GM23338 (cell line): ENCODE measurements at regions not wholly inside any gene's neighbourhood (a gene's known extent, or its start where the extent isn't known, plus 50 kb on each side); places are given as distances from the start of the nearest gene placed in this dataset.

ENCODE experiments used
- ATAC-seq: fragments of 200-7000 bp; cut with Tn5 transposase; 3 replicates; pipeline ENCODE4 v1.9.1; 2020
- DNase-seq: peaks from one replicate; pipeline ENCODE4 v3.0.0-alpha.2; 2015; ENCODE audit warnings: low spot score
- H2AFZ ChIP-seq: fragments of 200-600 bp; sonication (generic); 2 replicates; pipeline ENCODE4 v1.8.0; 2016; ENCODE audit warnings: antibody characterized with exemption, mild to moderate bottlenecking, moderate library complexity
- H3F3A ChIP-seq: fragments of 200-600 bp; sonication (generic); replicated peaks from 2 replicates; pipeline ENCODE4 v1.8.0; 2017; ENCODE audit warnings: antibody characterized with exemption, mixed run types, low read depth
- H3K27ac ChIP-seq: fragments of 200-600 bp; sonication (generic); 2 replicates; pipeline ENCODE4 v1.6.1; 2016; ENCODE audit warnings: low read depth
- H3K27me3 ChIP-seq: fragments of 200-600 bp; sonication (generic); 2 replicates; pipeline ENCODE4 v1.8.0; 2016; ENCODE audit warnings: mild to moderate bottlenecking, mixed run types, moderate library complexity; ENCODE audit not compliant: insufficient read depth
- H3K36me3 ChIP-seq: fragments of 200-600 bp; sonication (generic); 2 replicates; pipeline ENCODE4 v1.8.0; 2016; ENCODE audit warnings: mild to moderate bottlenecking; ENCODE audit not compliant: insufficient read depth
- H3K4me1 ChIP-seq: fragments of 200-600 bp; sonication (generic); 2 replicates; pipeline ENCODE4 v1.8.0; 2016; ENCODE audit warnings: mild to moderate bottlenecking, moderate library complexity; ENCODE audit not compliant: insufficient read depth
- H3K4me2 ChIP-seq: fragments of 200-600 bp; sonication (generic); 2 replicates; pipeline ENCODE4 v1.7.1; 2017; ENCODE audit warnings: mixed run types
- H3K4me3 ChIP-seq: fragments of 200-600 bp; sonication (generic); 2 replicates; pipeline ENCODE4 v1.6.1; 2016; ENCODE audit warnings: mixed run types
- H3K79me2 ChIP-seq: fragments of 200-600 bp; sonication (generic); replicated peaks from 2 replicates; pipeline ENCODE4 v1.8.0; 2017; ENCODE audit warnings: mild to moderate bottlenecking; ENCODE audit not compliant: insufficient read depth
- H3K9me2 ChIP-seq: fragments of 200-600 bp; sonication (generic); 2 replicates; pipeline ENCODE4 v1.8.0; 2017; ENCODE audit not compliant: insufficient read depth
- H4K20me1 ChIP-seq: fragments of 200-600 bp; sonication (generic); replicated peaks from 2 replicates; pipeline ENCODE4 v1.8.0; 2017; ENCODE audit warnings: mild to moderate bottlenecking; ENCODE audit not compliant: insufficient read depth
- H3K27ac Mint-ChIP-seq: 2 replicates; pipeline ENCODE4 v1.8.0; 2020; ENCODE audit warnings: inconsistent platforms, mild to moderate bottlenecking, moderate library complexity, mixed read lengths
- H3K27me3 Mint-ChIP-seq: 3 replicates; pipeline ENCODE4 v1.8.0; 2022; ENCODE audit warnings: low read depth, mild to moderate bottlenecking, moderate library complexity, mixed read lengths, inconsistent platforms; ENCODE audit not compliant: insufficient read depth, poor library complexity
- H3K36me3 Mint-ChIP-seq: 3 replicates; pipeline ENCODE4 v1.8.0; 2021; ENCODE audit warnings: low read depth, mild to moderate bottlenecking, inconsistent platforms, moderate library complexity, mixed read lengths
- H3K4me1 Mint-ChIP-seq: 3 replicates; pipeline ENCODE4 v1.8.0; 2020; ENCODE audit warnings: mild to moderate bottlenecking, inconsistent platforms, mixed read lengths
- H3K4me3 Mint-ChIP-seq: 3 replicates; pipeline ENCODE4 v1.8.0; 2021; ENCODE audit warnings: moderate library complexity, mild to moderate bottlenecking, inconsistent platforms, mixed read lengths
- H3K9me3 Mint-ChIP-seq: 3 replicates; pipeline ENCODE4 v1.8.0; 2020; ENCODE audit warnings: moderate library complexity, mild to moderate bottlenecking, inconsistent platforms, mixed read lengths
- CREB1 ChIP-seq: fragments of 250-450 bp; sonication (Bioruptor Pico); IDR thresholded peaks from 2 replicates; pipeline ENCODE4 v1.5.0; 2020; ENCODE audit warnings: low read depth, mild to moderate bottlenecking, moderate library complexity
- CTCF ChIP-seq, 2 experiments: fragments of 200-600 bp in 1 of 2; sonication (generic) in 1 of 2; conservative IDR thresholded peaks; 2 replicates each; pipeline versions ENCODE4 v1.5.1 to v1.6.1; 2016 to 2017; ENCODE audit warnings: antibody characterized with exemption in 2 of 2, low read depth in 2 of 2, mild to moderate bottlenecking in 2 of 2, moderate library complexity in 1 of 2
- ETS1 ChIP-seq: IDR thresholded peaks from 2 replicates; pipeline ENCODE4 v1.6.1; 2016; ENCODE audit warnings: antibody characterized with exemption
- EZH2phosphoT487 ChIP-seq: fragments of 200-600 bp; sonication (generic); IDR thresholded peaks from one replicate; pipeline ENCODE4 v1.8.1; 2018; ENCODE audit warnings: antibody characterized with exemption; ENCODE audit not compliant: unreplicated experiment
- JUNB ChIP-seq: IDR thresholded peaks from one replicate; pipeline ENCODE4 v1.6.1; 2016; ENCODE audit warnings: antibody characterized with exemption; ENCODE audit not compliant: unreplicated experiment
- NANOG ChIP-seq: IDR thresholded peaks from 2 replicates; pipeline ENCODE4 v1.6.1; 2016; ENCODE audit warnings: antibody characterized with exemption, borderline replicate concordance
- POLR2AphosphoS5 ChIP-seq: IDR thresholded peaks from 2 replicates; pipeline ENCODE4 v1.6.1; 2016; ENCODE audit warnings: antibody characterized with exemption, low read depth
- ZNF331 ChIP-seq: fragments of 250-450 bp; sonication (Bioruptor Pico); IDR thresholded peaks from 2 replicates; pipeline ENCODE4 v1.5.0; 2020; ENCODE audit warnings: low read depth, mild to moderate bottlenecking, moderate library complexity

GRCh38 chr16:50864386-50864785 lies 122.5 kb downstream of the CYLD start (continued):
- TF ChIP-seq CTCF (conservative IDR thresholded peaks at IDR 0.05; ENCODE audit: low read depth in 2 of 2), result no peak
- TF ChIP-seq ETS1, result no peak
- TF ChIP-seq EZH2phosphoT487, result no peak
- no peak for TF ChIP-seq CREB1 (CRISPR knock-in tag)
- no peak for TF ChIP-seq NANOG
- TF ChIP-seq POLR2AphosphoS5, result no peak

GRCh38 chr16:50863644-50864144 lies 121.8 kb downstream of the CYLD start:
- H3K4me2 ChIP-seq, result no peak overlapping the region
- Mint-ChIP-seq H3K36me3 (no peaks in the 10 kb centered on the region), H3K9me3 (no peaks in the 10 kb centered on the region; the same call in 2 of the 3 replicates), H3K27me3 (peaks cover 5% of the 10 kb centered on the region), H3K4me1 (peaks cover 3% of the 10 kb centered on the region; the same call in 1 of the 3 replicates), H3K27ac (no peak overlapping the region), H3K4me3 (no peak overlapping the region)
- no peak overlapping the region for H2AFZ ChIP-seq
- no peaks in the 10 kb centered on the region for H3K9me2 ChIP-seq
- no peak overlapping the region for H3K4me3 ChIP-seq
- no peaks in the 10 kb centered on the region for H3K4me1 ChIP-seq
- TF ChIP-seq JUNB, result no peak
- H4K20me1 ChIP-seq, result no peaks in the 10 kb centered on the region
- no peaks in the 10 kb centered on the region for H3F3A ChIP-seq
- DNase-seq, result no peak
- no peak overlapping the region for H3K27ac ChIP-seq
- no peak for ATAC-seq
- no peaks in the 10 kb centered on the region for H3K27me3 ChIP-seq
- no peaks in the 10 kb centered on the region for H3K79me2 ChIP-seq
- H3K36me3 ChIP-seq, result no peaks in the 10 kb centered on the region

GRCh38 chr16:50862818-50863643 lies 121.1 kb downstream of the CYLD start:
- no peak overlapping the region for H2AFZ ChIP-seq
- peak; percentile 78 for ATAC-seq
- TF ChIP-seq CTCF (conservative IDR thresholded peaks at IDR 0.05; ENCODE audit: low read depth in 2 of 2), result peak; percentile 19 to 60; a peak in 3 of 4 replicates
- TF ChIP-seq ZNF331 (CRISPR knock-in tag), result no peak
- H3K27me3 Mint-ChIP-seq, result peaks cover 5% of the 10 kb centered on the region
- H3K4me1 Mint-ChIP-seq, result peaks cover 3% of the 10 kb centered on the region; the same call in 2 of the 3 replicates
- H3K4me1 ChIP-seq, result no peaks in the 10 kb centered on the region
- no peaks in the 10 kb centered on the region for H3K79me2 ChIP-seq
- H3K9me3 Mint-ChIP-seq, result no peaks in the 10 kb centered on the region; the same call in 2 of the 3 replicates
- H3K36me3 Mint-ChIP-seq, result no peaks in the 10 kb centered on the region
- no peak for DNase-seq
- no peak overlapping the region for H3K27ac Mint-ChIP-seq
- H3K4me3 ChIP-seq, result no peak overlapping the region
- H3K27me3 ChIP-seq, result no peaks in the 10 kb centered on the region
- H3K4me3 Mint-ChIP-seq, result no peak overlapping the region
- H4K20me1 ChIP-seq, result no peaks in the 10 kb centered on the region
- no peak overlapping the region for H3K4me2 ChIP-seq
- no peaks in the 10 kb centered on the region for H3K36me3 ChIP-seq
- no peak overlapping the region for H3K27ac ChIP-seq
- H3K9me2 ChIP-seq, result no peaks in the 10 kb centered on the region
- no peaks in the 10 kb centered on the region for H3F3A ChIP-seq
